Omental fat pad (tissue), 3 donors: ENCODE measurements at regions not wholly inside any gene's neighbourhood (a gene's known extent, or its start where the extent isn't known, plus 50 kb on each side); places are given as distances from the start of the nearest gene placed in this dataset.
"Not testable (repeated sequence)": the region's sequence is repeated elsewhere in the genome, so short reads cannot be mapped to it uniquely, and the experiment has no call there.

Source experiments
- ATAC-seq: fragments of 150-250 bp; one replicate; pipeline ENCODE4 v1.9.1; 2016; ENCODE audit warnings: mild to moderate bottlenecking, moderate library complexity; ENCODE audit not compliant: low FRiP score
- DNase-seq: peaks from one replicate; pipeline ENCODE4 v3.0.0-alpha.2; 2019; ENCODE audit warnings: low spot score
- CTCF ChIP-seq, 3 donors: fragments of 450-650 bp; IDR thresholded peaks; one replicate each; pipeline ENCODE4 v1.5.1; 2016 to 2017; ENCODE audit warnings: antibody characterized with exemption in 3 of 3, mild to moderate bottlenecking in 3 of 3, moderate library complexity in 2 of 3

DNA sequence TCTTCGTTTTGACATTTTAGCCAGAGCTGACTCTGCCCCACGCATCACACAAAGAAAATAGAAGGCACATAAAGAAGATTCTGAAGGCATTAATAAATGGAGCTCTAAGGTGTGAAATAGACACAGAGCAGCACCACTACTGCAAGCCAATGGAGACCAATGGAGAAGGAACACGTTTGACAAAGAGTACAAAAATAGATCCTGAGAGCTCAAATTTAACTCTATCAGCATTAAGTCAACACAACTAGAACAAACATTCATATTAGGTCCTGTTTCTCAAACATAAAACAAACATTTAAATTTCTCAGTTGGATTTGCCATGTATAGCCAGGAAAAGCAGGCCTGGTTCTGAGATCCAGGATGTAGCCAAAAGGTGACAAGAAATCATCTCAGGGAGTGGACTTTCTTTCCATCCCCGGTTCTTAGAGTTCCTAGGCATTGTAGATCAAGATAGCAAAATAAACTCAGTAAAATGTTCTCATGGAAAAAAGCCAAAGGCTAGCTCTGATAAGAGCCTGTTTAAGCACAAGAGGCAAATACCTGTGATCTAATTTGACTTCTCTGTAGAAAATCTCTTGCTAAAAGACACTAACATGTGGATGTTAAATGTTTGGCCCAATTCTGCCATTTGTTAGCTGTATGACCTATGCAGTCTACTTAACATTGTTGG lies 174.2 kb upstream of the VIPR2 start:
- ATAC-seq (no peak), DNase-seq (no peak)
- no peak for TF ChIP-seq CTCF (IDR thresholded peaks at IDR 0.05)

GRCh38 chr7:159317294-159317693 lies 172.6 kb upstream of the VIPR2 start:
- DNase-seq (no peak), ATAC-seq (no peak)
- TF ChIP-seq CTCF (IDR thresholded peaks at IDR 0.05) = no peak

DNA sequence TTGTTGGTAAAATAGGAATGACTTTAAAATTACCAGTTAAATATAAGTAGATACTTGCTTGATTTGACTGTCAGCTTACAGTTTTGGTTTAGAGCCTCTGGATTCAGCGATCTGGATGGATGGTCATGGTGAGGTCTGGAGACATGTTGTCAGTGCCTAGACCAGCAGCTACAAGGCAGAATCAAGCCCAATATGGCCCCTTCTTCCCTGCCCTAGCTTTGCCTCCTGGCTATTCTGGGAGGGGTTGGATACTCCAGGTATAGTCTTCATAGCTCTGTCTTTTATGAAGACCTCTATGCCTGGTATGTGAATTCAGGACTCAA lies 166.5 kb upstream of the VIPR2 start:
- DNase-seq = no peak

GRCh38 chr7:159310457-159311171 lies 165.9 kb upstream of the VIPR2 start:
- no peak for ATAC-seq
- TF ChIP-seq CTCF (IDR thresholded peaks at IDR 0.05) = no peak
- DNase-seq = no peak

More for the DNA sequence above, 166.5 kb upstream of the VIPR2 start:
- no peak for ATAC-seq
- TF ChIP-seq CTCF (IDR thresholded peaks at IDR 0.05) = no peak

- DNase-seq, ATAC-seq: not testable (repeated sequence)
These were observed 164.5 kb upstream of the VIPR2 start for GRCh38 chr7:159309214-159309613.

DNA sequence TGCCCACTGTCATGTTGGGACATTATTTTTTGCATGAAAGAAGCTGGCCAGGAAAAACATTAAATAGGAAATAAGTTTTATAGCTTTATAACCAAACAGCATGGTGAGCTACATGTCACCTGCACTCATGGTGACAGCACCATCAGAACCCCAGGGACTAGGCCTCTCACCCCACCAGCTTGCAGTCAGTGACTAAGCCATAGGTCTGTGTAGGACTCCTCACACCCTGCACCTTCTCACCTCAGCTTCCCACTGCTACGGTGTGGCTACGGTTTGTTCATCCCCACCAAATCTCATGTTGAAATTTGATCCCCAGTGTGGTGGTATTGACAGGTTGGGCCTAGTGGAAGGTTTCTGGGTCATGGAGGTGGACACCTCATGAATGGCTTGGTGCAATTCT lies 161.3 kb upstream of the VIPR2 start:
- DNase-seq = no peak
- no peak for ATAC-seq
- TF ChIP-seq CTCF (IDR thresholded peaks at IDR 0.05) = no peak

- ATAC-seq, DNase-seq: not testable (repeated sequence)
These were observed 160.5 kb upstream of the VIPR2 start for GRCh38 chr7:159305185-159305584.

- not testable (repeated sequence) for ATAC-seq, DNase-seq
These were observed 158.8 kb upstream of the VIPR2 start for GRCh38 chr7:159303510-159303909.
